H1 (cell line): ENCODE measurements at regions not wholly inside any gene's neighbourhood (a gene's known extent, or its start where the extent isn't known, plus 50 kb on each side); places are given as distances from the start of the nearest gene placed in this dataset.

Experiments used
- CTCF ChIA-PET: fragments of 300-600 bp; sonication (Branson Sonifier 250); formaldehyde crosslinking; loops from one replicate; lab custom pipeline; 2021; ENCODE audit not compliant: partially characterized antibody; lab: Charles Lee
- POLR2A ChIA-PET: fragments of 300-600 bp; sonication (Branson Sonifier 250); formaldehyde crosslinking; loops from one replicate; lab custom pipeline; 2021; ENCODE audit warnings: inconsistent platforms; ENCODE audit not compliant: partially characterized antibody; lab: Charles Lee
- DNase-seq, 2 experiments: peaks; one replicate each; pipeline versions ENCODE4 v3.0.0 to v3.0.0-alpha.2; 2010 to 2022; ENCODE audit warnings: low spot score in 2 of 2, low read depth in 1 of 2, mixed read lengths in 1 of 2
- FAIRE-seq: peaks from 2 replicates; lab custom pipeline; 2011; peaks lifted over from hg19 to GRCh38; lab: Jason Lieb, UNC
- H2AFZ ChIP-seq: 2 replicates; pipeline ENCODE4 v1.8.1; 2012; ENCODE audit warnings: low read length, inconsistent platforms
- H2AK5ac ChIP-seq: 2 replicates; pipeline ENCODE4 v1.6.1; 2013; ENCODE audit warnings: low read depth, low read length
- H2BK120ac ChIP-seq: replicated peaks from 2 replicates; pipeline ENCODE3; 2013; ENCODE audit warnings: low read depth, low read length, inconsistent platforms
- H2BK12ac ChIP-seq: 2 replicates; pipeline ENCODE4 v1.6.1; 2013; ENCODE audit warnings: low read depth, low read length
- H2BK15ac ChIP-seq: 2 replicates; pipeline ENCODE4 v1.6.1; 2013; ENCODE audit warnings: low read length
- H2BK20ac ChIP-seq: 2 replicates; pipeline ENCODE4 v1.6.1; 2013; ENCODE audit warnings: low read length
- H2BK5ac ChIP-seq: 2 replicates; pipeline ENCODE4 v1.6.1; 2013; ENCODE audit warnings: low read depth, low read length
- H3K14ac ChIP-seq: 2 replicates; pipeline ENCODE4 v1.6.1; 2013; ENCODE audit warnings: inconsistent platforms; ENCODE audit not compliant: insufficient read length
- H3K18ac ChIP-seq: 2 replicates; pipeline ENCODE4 v1.6.1; 2013; ENCODE audit warnings: low read length; ENCODE audit errors: extremely low read depth
- H3K23ac ChIP-seq: 2 replicates; pipeline ENCODE4 v1.6.1; 2013; ENCODE audit warnings: inconsistent platforms; ENCODE audit not compliant: insufficient read length
- H3K23me2 ChIP-seq: 2 replicates; pipeline ENCODE4 v1.6.1; 2013; ENCODE audit warnings: low read depth, low read length
- H3K27ac ChIP-seq: 2 replicates; pipeline ENCODE4 v1.6.1; 2011; ENCODE audit warnings: low read depth, low read length, inconsistent platforms
- H3K27me3 ChIP-seq, 4 experiments: replicated peaks in 1 of 4; 1 replicate in 1 of 4; 2 replicates in 3 of 4; pipeline versions ENCODE4 v1.6.1 to v1.8.1; 2011 to 2013; ENCODE audit warnings: low read length in 3 of 4, mild to moderate bottlenecking in 3 of 4, inconsistent platforms in 2 of 4, mixed read lengths in 2 of 4, moderate library complexity in 1 of 4; ENCODE audit not compliant: control insufficient read depth in 3 of 4, insufficient read depth in 3 of 4; ENCODE audit errors: extremely low read depth in 1 of 4
- H3K36me3 ChIP-seq, 4 experiments: 2 replicates each; pipeline versions ENCODE4 v1.6.1 to v1.8.1; 2011 to 2013; ENCODE audit warnings: mild to moderate bottlenecking in 4 of 4, low read length in 3 of 4, moderate library complexity in 2 of 4, control low read depth in 1 of 4, inconsistent platforms in 1 of 4; ENCODE audit not compliant: insufficient read depth in 4 of 4, control insufficient read depth in 2 of 4
- H3K4ac ChIP-seq: replicated peaks from 2 replicates; pipeline ENCODE3; 2013; ENCODE audit warnings: low read length, low read depth, mixed read lengths, inconsistent platforms; ENCODE audit not compliant: insufficient read length
- H3K4me1 ChIP-seq, 4 experiments: replicated peaks in 1 of 4; 1 replicate in 1 of 4; 2 replicates in 3 of 4; pipeline versions ENCODE4 v1.6.1 to v1.8.1; 2011 to 2013; ENCODE audit warnings: low read length in 3 of 4, inconsistent platforms in 2 of 4, mixed read lengths in 1 of 4; ENCODE audit not compliant: insufficient read depth in 4 of 4, control insufficient read depth in 3 of 4
- H3K4me2 ChIP-seq, 2 experiments: 2 replicates each; pipeline versions ENCODE4 v1.6.1 to v1.8.1; 2011 to 2013; ENCODE audit warnings: low read depth in 2 of 2, low read length in 2 of 2, control low read depth in 1 of 2, inconsistent platforms in 1 of 2, mild to moderate bottlenecking in 1 of 2; ENCODE audit not compliant: insufficient read depth in 1 of 2
- H3K4me3 ChIP-seq, 4 experiments: fragments of 200-600, 300-600 bp in 1 of 4; sonication (generic), shearing (Covaris generic), sonication (Bioruptor Twin) in 1 of 4; 2 replicates each; pipeline versions ENCODE4 v1.5.1 to v1.8.1; 2011 to 2016; ENCODE audit warnings: low read length in 4 of 4, low read depth in 3 of 4, control low read depth in 2 of 4, inconsistent platforms in 2 of 4, mild to moderate bottlenecking in 2 of 4, mixed read lengths in 1 of 4, moderate library complexity in 1 of 4; ENCODE audit not compliant: insufficient read depth in 2 of 4; ENCODE audit errors: extremely low read depth in 1 of 4
- H3K56ac ChIP-seq: replicated peaks from 2 replicates; pipeline ENCODE3; 2013; ENCODE audit warnings: low read depth, mild to moderate bottlenecking, mixed read lengths, low read length, inconsistent platforms; ENCODE audit not compliant: insufficient read length
- H3K79me1 ChIP-seq: 2 replicates; pipeline ENCODE4 v1.6.1; 2013; ENCODE audit warnings: low read depth, low read length, control low read depth
- H3K79me2 ChIP-seq, 2 experiments: 2 replicates each; pipeline versions ENCODE4 v1.6.1 to v1.8.1; 2012 to 2013; ENCODE audit warnings: low read length in 2 of 2, mild to moderate bottlenecking in 2 of 2, inconsistent platforms in 1 of 2; ENCODE audit not compliant: insufficient read depth in 2 of 2, control insufficient read depth in 1 of 2
- H3K9ac ChIP-seq, 4 experiments: replicated peaks in 1 of 4; 1 replicate in 1 of 4; 2 replicates in 3 of 4; pipeline versions ENCODE4 v1.6.1 to v1.8.1; 2011 to 2013; ENCODE audit warnings: low read depth in 3 of 4, low read length in 3 of 4, control low read depth in 2 of 4, mild to moderate bottlenecking in 2 of 4, moderate library complexity in 2 of 4, inconsistent platforms in 1 of 4; ENCODE audit errors: extremely low read depth in 1 of 4
- H3K9me3 ChIP-seq, 2 experiments: 2 replicates each; pipeline versions ENCODE4 v1.6.1 to v1.8.1; 2012 to 2013; ENCODE audit warnings: mild to moderate bottlenecking in 2 of 2, moderate library complexity in 2 of 2, control low read depth in 1 of 2, inconsistent platforms in 1 of 2, low read depth in 1 of 2, low read length in 1 of 2, mixed read lengths in 1 of 2; ENCODE audit not compliant: insufficient read depth in 2 of 2
- H4K20me1 ChIP-seq, 2 experiments: replicated peaks in 1 of 2; 2 replicates each; pipeline versions ENCODE3 to v1.8.1; 2011 to 2013; ENCODE audit warnings: inconsistent platforms in 2 of 2, low read length in 2 of 2, mild to moderate bottlenecking in 1 of 2; ENCODE audit not compliant: insufficient read depth in 2 of 2, control insufficient read depth in 1 of 2
- H4K5ac ChIP-seq: 2 replicates; pipeline ENCODE4 v1.6.1; 2013; ENCODE audit warnings: low read length, low read depth, mixed read lengths, inconsistent platforms; ENCODE audit not compliant: insufficient read length
- H4K8ac ChIP-seq: 2 replicates; pipeline ENCODE4 v1.8.0; 2013; ENCODE audit warnings: mild to moderate bottlenecking, moderate library complexity, low read length, inconsistent platforms; ENCODE audit not compliant: insufficient read depth; ENCODE audit errors: extremely low read depth
- H4K91ac ChIP-seq: replicated peaks from 2 replicates; pipeline ENCODE3; 2013; ENCODE audit warnings: low read length, mixed read lengths, inconsistent platforms; ENCODE audit not compliant: insufficient read length
- BRCA1 ChIP-seq: IDR thresholded peaks from 2 replicates; pipeline ENCODE4 v1.6.1; 2012; ENCODE audit warnings: low read depth, low read length, improper control_type of control experiment
- CEBPB ChIP-seq: IDR thresholded peaks from 2 replicates; pipeline ENCODE4 v1.6.1; 2012; ENCODE audit warnings: low read depth, low read length
- CHD1 ChIP-seq: IDR thresholded peaks from 2 replicates; pipeline ENCODE4 v1.6.1; 2012; ENCODE audit warnings: low read depth, low read length, improper control_type of control experiment
- CHD2 ChIP-seq: IDR thresholded peaks from 2 replicates; pipeline ENCODE4 v1.6.1; 2012; ENCODE audit warnings: low read length, improper control_type of control experiment
- KDM4A ChIP-seq: IDR thresholded peaks from one replicate; pipeline ENCODE4 v1.7.1; 2012; ENCODE audit warnings: low read depth, mild to moderate bottlenecking, moderate library complexity, low read length, inconsistent platforms; ENCODE audit not compliant: severe bottlenecking
- MAFK ChIP-seq: IDR thresholded peaks from 2 replicates; pipeline ENCODE4 v1.6.1; 2012; ENCODE audit warnings: low read depth, mild to moderate bottlenecking, improper control_type of control experiment, low read length
- NRF1 ChIP-seq: IDR thresholded peaks from 2 replicates; pipeline ENCODE4 v1.6.1; 2011; ENCODE audit warnings: mild to moderate bottlenecking, low read depth, low read length, improper control_type of control experiment
- SIX5 ChIP-seq: IDR thresholded peaks from 2 replicates; pipeline ENCODE4 v1.6.1; 2011; ENCODE audit warnings: mild to moderate bottlenecking, low read depth, low read length
- SP2 ChIP-seq: IDR thresholded peaks from 2 replicates; pipeline ENCODE4 v1.6.1; 2012; ENCODE audit warnings: mild to moderate bottlenecking, low read length, inconsistent platforms
- SRF ChIP-seq: IDR thresholded peaks from 2 replicates; pipeline ENCODE4 v1.6.1; 2011; ENCODE audit warnings: mild to moderate bottlenecking, low read depth, low read length, moderate library complexity
- USF2 ChIP-seq: IDR thresholded peaks from 2 replicates; pipeline ENCODE4 v1.6.1; 2011; ENCODE audit warnings: low read length, improper control_type of control experiment
- YY1 ChIP-seq: IDR thresholded peaks from 2 replicates; pipeline ENCODE4 v1.6.1; 2011; ENCODE audit warnings: low read depth, mild to moderate bottlenecking, low read length
- WGBS, 2 experiments: shearing (Covaris generic) in 1 of 2; methylation state at CpG; one replicate each; pipeline versions ENCODE4 v1.1.6 to v1.1.7; 2013 to 2015; ENCODE audit warnings: low lambda C conversion rate in 2 of 2, mixed read lengths in 2 of 2, inconsistent platforms in 1 of 2, low coverage in 1 of 2, missing lambda C conversion rate in 1 of 2; ENCODE audit not compliant: insufficient replicate concordance in 2 of 2, insufficient coverage in 1 of 2, insufficient read length in 1 of 2; ENCODE audit errors: extremely low coverage in 1 of 2, missing lambda C conversion rate in 1 of 2; 5-methylcytosine and 5-hydroxymethylcytosine counted together
- TF ChIP-seq, protein P1 (sequence below), 3 experiments: IDR thresholded peaks; 1 replicate in 2 of 3; 2 replicates in 1 of 3; pipeline versions ENCODE4 v1.5.1 to v1.6.1; 2011; ENCODE audit warnings: low read length in 3 of 3, mild to moderate bottlenecking in 3 of 3, inconsistent platforms in 2 of 3, low read depth in 1 of 3, moderate library complexity in 1 of 3; ENCODE audit not compliant: insufficient read depth in 1 of 3; ENCODE audit errors: control extremely low read depth in 1 of 3

GRCh38 chr6:167759912-167760311 lies 66.8 kb upstream of the AFDN start:
- Histone ChIP-seq H4K8ac (no peak overlapping the region), H3K4ac (no peak overlapping the region), H3K56ac (no peak overlapping the region), H3K9me3 (no peaks in the 10 kb centered on the region), H4K5ac (no peak overlapping the region), H3K4me3 (no peak overlapping the region), H2BK20ac (no peak overlapping the region), H3K4me1 (no peaks in the 10 kb centered on the region), H3K23me2 (no peaks in the 10 kb centered on the region), H2AFZ (no peak overlapping the region), H2BK12ac (no peak overlapping the region), H4K91ac (no peak overlapping the region), H3K36me3 (no peaks in the 10 kb centered on the region), H3K79me2 (no peaks in the 10 kb centered on the region), H3K18ac (no peak overlapping the region), H3K23ac (no peak overlapping the region), H2BK15ac (no peak overlapping the region), H4K20me1 (no peaks in the 10 kb centered on the region), H3K14ac (no peak overlapping the region), H3K4me2 (no peak overlapping the region), H2AK5ac (no peak overlapping the region), H3K27me3 (no peaks in the 10 kb centered on the region), H3K27ac (no peak overlapping the region), H2BK120ac (no peak overlapping the region), H3K9ac (no peak overlapping the region), H2BK5ac (no peak overlapping the region), H3K79me1 (no peaks in the 10 kb centered on the region)
- 86% methylated on average over 16 of the region's 17 CpGs; no CpG with 5 or more reads in 1 of the 2 experiments for WGBS, 2 experiments
- FAIRE-seq, result no peak
- ChIA-PET POLR2A (interaction anchor here (1.2 kb wide), 1 partner anchor 9 kb away, joined by 3 read pairs; no protein-coding TSS in a partner anchor), CTCF (interaction anchor here (0.8 kb wide), 1 partner anchor 67 kb away, joined by 3 read pairs; no protein-coding TSS in a partner anchor)
- DNase-seq, result no peak
- TF ChIP-seq USF2 (no peak), SIX5 (no peak), SP2 (no peak), CEBPB (no peak), MAFK (no peak), CHD1 (no peak), BRCA1 (no peak), CHD2 (no peak), SRF (no peak), KDM4A (no peak), NRF1 (no peak), YY1 (no peak)
- TF ChIP-seq, protein P1, sequence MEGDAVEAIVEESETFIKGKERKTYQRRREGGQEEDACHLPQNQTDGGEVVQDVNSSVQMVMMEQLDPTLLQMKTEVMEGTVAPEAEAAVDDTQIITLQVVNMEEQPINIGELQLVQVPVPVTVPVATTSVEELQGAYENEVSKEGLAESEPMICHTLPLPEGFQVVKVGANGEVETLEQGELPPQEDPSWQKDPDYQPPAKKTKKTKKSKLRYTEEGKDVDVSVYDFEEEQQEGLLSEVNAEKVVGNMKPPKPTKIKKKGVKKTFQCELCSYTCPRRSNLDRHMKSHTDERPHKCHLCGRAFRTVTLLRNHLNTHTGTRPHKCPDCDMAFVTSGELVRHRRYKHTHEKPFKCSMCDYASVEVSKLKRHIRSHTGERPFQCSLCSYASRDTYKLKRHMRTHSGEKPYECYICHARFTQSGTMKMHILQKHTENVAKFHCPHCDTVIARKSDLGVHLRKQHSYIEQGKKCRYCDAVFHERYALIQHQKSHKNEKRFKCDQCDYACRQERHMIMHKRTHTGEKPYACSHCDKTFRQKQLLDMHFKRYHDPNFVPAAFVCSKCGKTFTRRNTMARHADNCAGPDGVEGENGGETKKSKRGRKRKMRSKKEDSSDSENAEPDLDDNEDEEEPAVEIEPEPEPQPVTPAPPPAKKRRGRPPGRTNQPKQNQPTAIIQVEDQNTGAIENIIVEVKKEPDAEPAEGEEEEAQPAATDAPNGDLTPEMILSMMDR (IDR thresholded peaks at IDR 0.05; ENCODE audit: control extremely low read depth in 1 of 3, insufficient read depth in 1 of 3, low read depth in 1 of 3, low read length in 3 of 3), result no peak
